ENCODE measurements at regions not wholly inside any gene's neighbourhood (a gene's known extent, or its start where the extent isn't known, plus 50 kb on each side); places are given as distances from the start of the nearest gene placed in this dataset.
A peak's percentile ranks its signal among the peaks of the same experiment; 100 is the strongest.
"Not testable (repeated sequence)": the region's sequence is repeated elsewhere in the genome, so short reads cannot be mapped to it uniquely, and the experiment has no call there.

DNA sequence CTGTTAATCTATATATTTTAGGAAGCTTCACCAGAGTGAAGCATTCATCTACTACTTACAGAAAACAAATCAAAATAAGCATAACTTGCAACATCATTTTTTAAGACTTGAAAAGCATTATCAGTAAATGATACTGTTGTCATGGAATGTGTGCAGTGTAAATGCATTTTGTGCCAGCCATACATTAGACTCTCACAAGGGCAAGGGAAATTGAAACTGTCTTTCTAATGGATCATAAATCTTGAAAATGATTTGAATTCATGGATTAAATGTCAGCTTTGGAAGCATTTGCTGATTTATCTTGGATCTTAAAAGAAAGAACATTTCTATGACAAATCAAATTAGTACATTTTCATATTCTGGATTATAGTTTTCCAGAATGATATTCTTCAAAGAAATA, 338.3 kb upstream of the SGO1 start:
- ChIA-PET CTCF (interaction anchor here (0.6 kb wide), 1 partner anchor 101 kb away, joined by 8 read pairs; no protein-coding TSS in a partner anchor), POLR2A (no interaction called here)
- TF ChIP-seq BHLHE40 (IDR thresholded peaks at IDR 0.05; ENCODE audit: borderline replicate concordance) (no peak), ZNF384 (IDR thresholded peaks at IDR 0.05) (no peak), HDGF (IDR thresholded peaks at IDR 0.05; ENCODE audit: borderline replicate concordance) (no peak)
- no peak for DNase-seq (ENCODE audit: extremely low spot score)

DNA sequence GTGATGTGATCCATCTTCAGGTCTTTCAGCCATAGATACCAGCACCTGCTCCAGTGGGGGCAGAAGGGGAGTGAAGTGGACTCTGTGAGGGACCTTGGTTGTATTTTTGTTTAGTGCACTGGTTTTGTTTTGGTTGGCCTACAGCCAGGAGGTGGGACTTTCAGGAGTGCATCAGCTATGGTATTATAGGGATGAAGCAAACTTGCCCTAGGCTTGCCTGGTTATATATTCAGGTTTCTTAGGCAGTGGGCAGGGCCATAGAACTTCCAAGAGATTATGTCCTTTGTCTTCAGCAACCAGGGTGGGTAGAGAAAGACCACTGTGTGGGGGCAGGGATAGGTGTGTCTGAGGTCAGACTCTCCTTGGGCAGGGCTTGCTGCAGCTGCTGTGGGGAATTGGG, 337.3 kb upstream of the SGO1 start:
- ChIA-PET POLR2A (no interaction called here), CTCF (no interaction called here)
- no peak for DNase-seq (ENCODE audit: extremely low spot score)
- no peak for TF ChIP-seq SP1 (IDR thresholded peaks at IDR 0.05)

DNA sequence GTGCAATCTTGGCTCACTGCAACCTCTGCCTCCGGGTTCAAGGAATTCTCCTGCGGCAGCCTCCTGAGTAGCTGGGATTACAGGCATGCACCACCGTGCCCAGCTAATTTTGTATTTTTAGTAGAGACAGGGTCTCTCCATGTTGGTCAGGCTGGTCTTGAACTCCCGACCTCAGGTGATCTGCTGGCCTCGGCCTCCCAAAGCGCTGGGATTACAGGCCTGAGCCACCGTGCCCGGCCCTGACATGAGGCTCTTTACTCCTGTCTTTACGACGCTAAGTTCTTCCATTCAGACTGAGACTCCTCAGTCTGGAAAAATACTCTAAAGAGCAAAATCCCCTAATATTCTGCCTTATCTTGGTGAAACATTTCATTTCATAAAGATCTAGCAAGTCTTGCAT, 331.3 kb upstream of the SGO1 start:
- DNase-seq (ENCODE audit: extremely low spot score); CTCF ChIA-PET; POLR2A ChIA-PET: not testable (repeated sequence)

DNA sequence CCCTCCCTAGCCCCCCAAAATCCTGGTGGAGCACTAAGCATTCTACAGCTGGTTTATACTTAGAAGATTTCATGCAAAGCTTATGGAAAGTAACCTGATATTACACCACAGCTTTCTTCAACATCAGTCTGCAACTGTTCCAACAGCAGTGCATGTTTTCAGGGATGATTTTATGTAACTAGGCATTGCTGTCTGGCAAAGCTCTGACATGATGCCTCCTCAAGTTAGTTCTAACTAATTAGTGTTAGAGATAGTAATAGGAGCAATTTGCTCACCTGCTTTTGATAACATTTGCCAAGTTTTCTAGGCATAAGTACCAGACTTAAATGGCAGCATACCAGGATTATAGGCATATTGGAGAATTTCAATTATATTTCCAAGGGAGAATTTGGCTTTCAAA, 330.3 kb upstream of the SGO1 start:
- no peak for TF ChIP-seq ELF4 (IDR thresholded peaks at IDR 0.05)
- no peak for TF ChIP-seq NFRKB (IDR thresholded peaks at IDR 0.05)
- TF ChIP-seq LEF1 (IDR thresholded peaks at IDR 0.05; ENCODE audit: borderline replicate concordance): no peak
- ChIA-PET POLR2A (no interaction called here), CTCF (interaction anchor here (0.5 kb wide), 1 partner anchor 478 kb away, joined by 3 read pairs; no protein-coding TSS in a partner anchor)
- DNase-seq (ENCODE audit: extremely low spot score): no peak

DNA sequence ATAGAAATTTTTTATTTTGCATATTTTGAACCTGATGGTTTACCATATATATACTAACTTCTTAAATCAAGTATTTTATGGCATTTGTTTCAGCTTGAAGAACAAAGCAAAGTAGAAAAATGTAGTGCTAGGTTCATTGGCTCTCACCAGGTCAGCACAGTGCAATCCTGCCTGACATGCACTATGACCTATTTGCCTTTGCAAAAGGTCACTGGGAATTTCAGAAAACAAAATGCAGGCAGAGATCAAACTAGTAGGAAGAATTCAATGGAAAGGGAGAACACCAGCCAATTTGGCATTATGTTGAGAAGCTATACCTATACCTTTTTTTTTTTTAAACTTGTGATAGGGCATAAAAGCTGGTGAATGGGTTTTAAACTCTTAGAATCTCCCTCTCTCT, 329.8 kb upstream of the SGO1 start:
- POLR2A ChIA-PET: no interaction called here
- CTCF ChIA-PET: no interaction called here

DNA sequence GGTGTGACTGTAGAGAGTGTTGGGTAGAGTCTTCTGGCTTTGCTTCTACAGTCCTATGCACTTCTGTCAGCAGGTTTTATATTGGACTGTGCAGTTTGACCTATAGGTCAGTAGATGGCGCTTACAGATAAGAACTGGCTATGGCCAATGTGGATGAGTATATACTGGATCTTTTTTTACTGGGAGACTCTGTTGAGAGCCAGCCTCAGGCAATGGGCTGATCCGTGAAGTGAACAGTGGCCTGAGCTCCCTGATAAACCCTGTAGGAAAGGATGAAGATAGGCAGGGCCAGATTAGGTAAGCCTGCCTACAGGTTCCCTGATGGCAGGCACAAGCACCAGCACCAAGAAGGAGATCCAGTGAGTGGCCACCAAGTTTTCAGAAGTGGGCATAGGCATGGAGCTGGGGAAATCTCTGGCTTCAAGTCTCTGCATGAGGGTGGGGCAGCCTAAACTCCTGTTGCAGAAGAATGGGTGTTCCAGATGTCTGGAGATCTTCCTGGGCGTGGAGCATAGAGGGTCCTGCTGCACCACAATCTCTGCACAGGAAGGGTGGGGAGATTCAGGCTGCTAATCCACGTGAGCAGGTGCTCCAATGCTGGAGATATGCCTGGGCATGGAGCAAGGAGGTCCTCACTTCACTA, 326.0 kb upstream of the SGO1 start:
- ChIA-PET CTCF (interaction anchor here (0.5 kb wide), 1 partner anchor 660 kb away, joined by 3 read pairs; no protein-coding TSS in a partner anchor), POLR2A (no interaction called here)
- DNase-seq (ENCODE audit: extremely low spot score): peak; percentile 14
- no peak for TF ChIP-seq LEF1 (IDR thresholded peaks at IDR 0.05; ENCODE audit: borderline replicate concordance)
- TF ChIP-seq CTBP1 (IDR thresholded peaks at IDR 0.05; ENCODE audit: borderline replicate concordance): no peak
- no peak for TF ChIP-seq FOXM1 (IDR thresholded peaks at IDR 0.05; ENCODE audit: borderline replicate concordance)
- TF ChIP-seq ARNT (IDR thresholded peaks at IDR 0.05): no peak
- no peak for TF ChIP-seq SP1 (IDR thresholded peaks at IDR 0.05)
- TF ChIP-seq HDGF (IDR thresholded peaks at IDR 0.05; ENCODE audit: borderline replicate concordance): no peak
- no peak for TF ChIP-seq BHLHE40 (IDR thresholded peaks at IDR 0.05; ENCODE audit: borderline replicate concordance)
- TF ChIP-seq FOXK2 (IDR thresholded peaks at IDR 0.05): no peak

More for the DNA sequence above, 329.8 kb upstream of the SGO1 start:
- no peak for DNase-seq (ENCODE audit: extremely low spot score)
- TF ChIP-seq BHLHE40 (IDR thresholded peaks at IDR 0.05; ENCODE audit: borderline replicate concordance) (no peak), FOXK2 (IDR thresholded peaks at IDR 0.05) (no peak), FOXM1 (IDR thresholded peaks at IDR 0.05; ENCODE audit: borderline replicate concordance) (no peak), NFRKB (IDR thresholded peaks at IDR 0.05) (no peak), HDGF (IDR thresholded peaks at IDR 0.05; ENCODE audit: borderline replicate concordance) (no peak), SP1 (IDR thresholded peaks at IDR 0.05) (no peak), FOXA1 (IDR thresholded peaks at IDR 0.05) (no peak), ELF4 (IDR thresholded peaks at IDR 0.05) (no peak), SUZ12 (IDR thresholded peaks at IDR 0.05) (no peak), TARDBP (IDR thresholded peaks at IDR 0.05) (no peak), CTBP1 (IDR thresholded peaks at IDR 0.05; ENCODE audit: borderline replicate concordance) (no peak), ZNF384 (IDR thresholded peaks at IDR 0.05) (no peak), L3MBTL2 (conservative IDR thresholded peaks at IDR 0.05) (no peak), LEF1 (IDR thresholded peaks at IDR 0.05; ENCODE audit: borderline replicate concordance) (no peak)

DNA sequence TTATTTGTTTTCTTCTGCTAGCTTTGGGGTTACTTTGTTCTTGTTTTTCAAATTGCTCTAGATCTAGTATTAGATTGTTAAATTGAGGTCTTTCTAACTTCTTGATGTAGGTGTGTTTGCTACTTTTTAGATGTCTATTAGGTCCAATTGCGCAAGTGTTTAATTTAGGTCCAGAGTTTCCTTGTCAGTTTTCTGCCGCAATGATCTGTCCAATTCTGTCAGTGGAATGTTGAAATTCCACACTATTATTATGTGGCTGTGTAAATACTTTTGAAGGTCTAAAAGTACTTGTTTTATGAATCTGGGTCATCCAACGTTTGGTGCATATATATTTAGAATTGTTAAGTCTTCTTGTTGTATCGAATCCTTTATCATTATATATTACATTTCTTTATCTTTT, 324.4 kb upstream of the SGO1 start:
- TF ChIP-seq ARNT (IDR thresholded peaks at IDR 0.05): no peak
- no peak for TF ChIP-seq FOXK2 (IDR thresholded peaks at IDR 0.05)
- TF ChIP-seq SP1 (IDR thresholded peaks at IDR 0.05): no peak
- TF ChIP-seq ELF4 (IDR thresholded peaks at IDR 0.05): no peak
- TF ChIP-seq ZNF384 (IDR thresholded peaks at IDR 0.05): no peak
- no peak for TF ChIP-seq NFRKB (IDR thresholded peaks at IDR 0.05)
- ChIA-PET CTCF (interaction anchor here (0.6 kb wide), 1 partner anchor 972 kb away, joined by 3 read pairs; no protein-coding TSS in a partner anchor), POLR2A (no interaction called here)
- no peak for DNase-seq (ENCODE audit: extremely low spot score)

DNA sequence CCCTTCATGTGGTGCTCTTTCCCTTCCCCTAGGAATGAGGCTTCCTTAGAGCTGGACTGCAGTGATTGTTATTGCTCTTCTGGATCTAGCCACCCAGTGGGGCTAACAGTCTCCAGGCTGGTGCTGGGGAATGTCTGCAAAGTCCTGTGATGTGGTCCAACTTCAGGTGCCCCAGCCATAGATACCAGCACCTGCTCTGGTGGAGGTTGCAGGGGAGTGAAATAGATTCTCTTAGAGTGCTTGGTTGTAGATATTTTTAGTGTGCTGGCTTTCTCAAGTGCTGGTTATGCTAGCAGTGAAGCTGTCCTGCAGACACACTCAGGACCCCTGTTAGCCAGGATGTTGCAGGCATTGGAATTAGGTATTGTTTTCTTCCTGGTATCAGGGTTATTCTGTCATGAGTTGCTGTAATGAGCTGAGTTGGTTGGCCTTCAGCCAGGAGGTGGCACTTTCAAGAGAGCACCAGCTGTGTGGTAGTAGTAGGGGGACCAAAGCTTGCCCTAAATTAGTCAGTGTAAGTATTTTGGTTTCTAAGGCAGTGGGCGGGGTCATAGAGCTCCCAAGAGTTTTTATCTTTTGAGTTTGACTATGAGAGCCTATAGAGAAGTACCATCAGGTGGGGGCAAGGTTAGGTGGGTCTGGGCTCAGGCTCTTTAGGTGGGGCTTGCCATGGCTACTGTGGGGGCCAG, 317.5 kb upstream of the SGO1 start:
- DNase-seq (ENCODE audit: extremely low spot score): no peak
- POLR2A ChIA-PET: no interaction called here
- TF ChIP-seq LEF1 (IDR thresholded peaks at IDR 0.05; ENCODE audit: borderline replicate concordance) (no peak), FOXA1 (IDR thresholded peaks at IDR 0.05) (no peak), ELF4 (IDR thresholded peaks at IDR 0.05) (no peak), ARNT (IDR thresholded peaks at IDR 0.05) (no peak), SP1 (IDR thresholded peaks at IDR 0.05) (no peak), SUZ12 (IDR thresholded peaks at IDR 0.05) (no peak)
- CTCF ChIA-PET: no interaction called here

DNA sequence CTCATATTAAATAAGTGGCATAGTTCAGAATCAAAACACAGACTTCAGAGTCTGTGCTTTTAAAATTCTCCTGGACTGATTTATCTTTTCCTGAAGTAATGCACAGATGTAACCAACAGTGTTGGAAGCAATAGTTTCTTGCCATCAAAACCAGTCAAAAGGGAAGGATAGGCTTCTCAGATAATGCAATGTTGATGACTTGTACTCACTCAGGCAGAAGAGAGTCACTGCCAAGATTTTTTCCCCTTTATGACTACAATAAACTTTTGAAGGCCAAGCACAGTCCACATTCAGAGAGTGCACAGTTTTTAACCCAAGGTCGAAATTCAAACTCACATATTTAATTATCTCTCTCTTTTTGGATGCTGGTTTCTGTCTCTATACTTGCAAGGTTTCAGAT, 305.0 kb upstream of the SGO1 start:
- CTCF ChIA-PET: no interaction called here
- no peak for DNase-seq (ENCODE audit: extremely low spot score)
- no peak for TF ChIP-seq L3MBTL2 (conservative IDR thresholded peaks at IDR 0.05)
- no peak for TF ChIP-seq ZNF384 (IDR thresholded peaks at IDR 0.05)
- TF ChIP-seq ARNT (IDR thresholded peaks at IDR 0.05): no peak
- TF ChIP-seq NFRKB (IDR thresholded peaks at IDR 0.05): no peak
- no peak for TF ChIP-seq CTBP1 (IDR thresholded peaks at IDR 0.05; ENCODE audit: borderline replicate concordance)
- POLR2A ChIA-PET: no interaction called here

Data from HEK293T (cell line).